ENCODE measurements at regions not wholly inside any gene's neighbourhood (a gene's known extent, or its start where the extent isn't known, plus 50 kb on each side); places are given as distances from the start of the nearest gene placed in this dataset.
"Not testable (repeated sequence)": the region's sequence is repeated elsewhere in the genome, so short reads cannot be mapped to it uniquely, and the experiment has no call there.

GRCh38 chr10:44564361-44564760 lies 179.5 kb upstream of the CXCL12 start:
- no peak for DNase-seq (ENCODE audit: insufficient read length, low spot score)
- FAIRE-seq = no peak

DNA sequence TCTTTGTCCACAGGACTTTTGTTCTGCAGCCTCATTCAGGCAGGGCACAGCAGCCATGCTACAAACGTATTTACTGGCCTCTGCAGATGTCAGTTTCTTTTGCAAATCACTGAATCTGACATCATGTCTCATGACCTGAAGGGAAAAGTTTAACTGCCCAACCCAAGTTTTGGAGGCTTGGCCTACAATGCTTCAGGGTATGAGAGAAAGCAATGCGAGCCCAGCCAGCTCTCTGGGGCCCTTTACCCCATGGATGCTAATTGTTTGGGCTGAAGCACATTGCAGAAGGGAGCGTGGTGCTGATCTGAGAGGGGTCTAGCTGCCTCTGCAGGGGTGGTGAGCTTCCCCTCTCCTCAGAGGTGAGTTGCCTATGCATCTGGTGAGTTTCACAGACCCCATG lies 179.9 kb upstream of the CXCL12 start:
- DNase-seq (ENCODE audit: insufficient read length, low spot score) = no peak
- FAIRE-seq = no peak

DNA sequence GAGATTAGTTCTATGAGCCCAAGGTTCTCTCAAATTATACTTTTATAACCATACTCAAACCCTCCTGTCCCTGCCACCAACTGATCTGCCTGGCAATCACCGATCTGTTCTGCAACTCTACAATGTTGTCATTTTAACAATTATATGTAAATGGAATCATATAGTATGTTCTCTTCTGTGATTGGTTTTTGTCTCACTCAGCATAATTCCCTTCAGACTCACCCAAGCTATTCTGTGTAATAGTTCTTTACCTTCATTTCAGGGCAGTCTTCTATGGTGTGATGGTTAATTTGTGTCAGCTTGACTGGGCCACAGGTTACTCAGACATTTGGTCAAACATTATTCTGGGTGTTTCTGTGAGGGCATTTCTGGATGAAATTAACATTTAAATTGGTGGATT lies 181.9 kb upstream of the CXCL12 start:
- no peak for DNase-seq (ENCODE audit: insufficient read length, low spot score)
- no peak for FAIRE-seq

GRCh38 chr10:44567471-44567870 lies 182.6 kb upstream of the CXCL12 start:
- no peak for DNase-seq (ENCODE audit: insufficient read length, low spot score)
- FAIRE-seq = no peak

DNA sequence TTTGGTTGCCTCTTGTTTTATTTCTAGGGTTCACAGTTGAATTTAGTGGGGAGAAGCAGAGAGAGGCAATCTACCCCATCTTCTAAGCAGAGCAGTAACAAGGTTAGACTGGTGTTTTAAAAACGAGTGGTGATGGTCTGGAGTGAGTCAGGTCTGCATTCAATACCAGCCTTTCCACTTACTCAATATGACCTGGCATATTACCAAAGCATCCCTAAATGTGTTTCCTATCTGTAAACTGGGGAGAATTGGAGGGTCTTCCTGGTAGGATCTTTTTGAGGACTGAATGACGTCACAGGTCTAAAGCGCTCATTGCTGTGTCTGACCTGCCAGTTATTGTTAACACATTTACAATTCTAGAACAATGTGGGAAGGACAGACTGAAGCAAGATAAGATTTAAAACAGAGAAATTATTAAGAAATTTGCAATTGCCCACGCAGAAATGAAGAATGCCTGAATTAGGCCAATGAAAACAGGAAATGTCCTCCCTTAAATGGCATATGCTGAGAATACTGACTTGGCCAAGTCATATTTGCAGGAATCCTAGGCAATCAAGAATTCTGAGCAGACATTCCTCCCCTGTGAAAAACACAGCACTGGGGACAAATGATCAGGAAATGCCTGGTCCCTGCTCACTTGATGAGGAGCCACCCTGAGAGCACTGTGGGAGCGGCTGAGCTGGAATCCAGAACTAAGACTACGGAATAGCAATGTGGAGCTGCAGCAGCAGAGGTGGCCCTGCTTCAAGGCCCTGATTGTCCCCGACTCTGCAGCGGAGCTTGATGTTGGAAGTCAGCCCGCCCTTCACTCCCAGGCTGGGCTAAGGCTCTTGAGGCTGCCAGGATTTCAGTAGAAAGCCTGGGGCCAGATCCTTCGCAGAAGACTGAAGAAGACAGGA lies 184.5 kb upstream of the CXCL12 start:
- peak; percentile 27 for DNase-seq (ENCODE audit: insufficient read length, low spot score)
- no peak for FAIRE-seq

DNA sequence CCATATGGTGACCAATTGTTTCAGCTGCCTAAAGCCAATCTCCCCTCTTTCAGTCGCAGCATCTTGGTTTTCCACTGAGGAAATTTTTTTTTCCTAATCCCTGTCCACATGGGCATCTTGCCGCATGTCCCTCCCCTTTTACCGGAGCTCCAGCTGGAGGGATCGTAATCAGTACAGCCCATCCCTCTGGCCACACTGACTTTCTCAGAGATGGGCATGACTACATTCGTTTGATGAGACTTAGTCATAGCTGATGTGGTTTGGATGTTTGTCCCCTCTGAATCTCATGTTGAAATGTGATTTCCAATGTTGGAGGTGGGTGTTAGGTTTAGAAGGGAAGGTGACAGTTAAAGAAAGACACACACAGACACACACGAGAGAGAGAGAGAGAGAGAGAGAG lies 186.8 kb upstream of the CXCL12 start:
- FAIRE-seq (no peak), DNase-seq (ENCODE audit: insufficient read length, low spot score) (no peak)

DNA sequence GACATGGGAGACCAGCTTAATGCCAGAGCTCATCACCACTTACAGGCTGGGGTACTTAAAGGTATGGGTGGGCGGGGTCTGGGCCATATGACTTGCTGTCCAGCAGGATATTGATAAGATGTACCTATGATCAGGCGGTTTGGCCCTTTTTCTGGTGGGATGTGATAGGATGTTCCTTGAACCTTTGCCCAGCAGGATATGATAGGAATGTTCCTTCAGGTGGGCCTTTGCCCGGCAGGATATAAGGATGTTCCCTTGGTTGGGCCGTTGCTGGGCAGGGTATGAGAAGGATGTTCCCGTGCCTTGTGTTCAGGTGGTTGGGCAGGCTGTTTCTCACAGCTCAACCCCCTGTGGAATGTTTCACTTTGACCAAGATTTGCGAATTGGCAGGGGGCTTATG lies 187.2 kb upstream of the CXCL12 start:
- DNase-seq (ENCODE audit: insufficient read length, low spot score) = no peak
- FAIRE-seq = no peak

DNA sequence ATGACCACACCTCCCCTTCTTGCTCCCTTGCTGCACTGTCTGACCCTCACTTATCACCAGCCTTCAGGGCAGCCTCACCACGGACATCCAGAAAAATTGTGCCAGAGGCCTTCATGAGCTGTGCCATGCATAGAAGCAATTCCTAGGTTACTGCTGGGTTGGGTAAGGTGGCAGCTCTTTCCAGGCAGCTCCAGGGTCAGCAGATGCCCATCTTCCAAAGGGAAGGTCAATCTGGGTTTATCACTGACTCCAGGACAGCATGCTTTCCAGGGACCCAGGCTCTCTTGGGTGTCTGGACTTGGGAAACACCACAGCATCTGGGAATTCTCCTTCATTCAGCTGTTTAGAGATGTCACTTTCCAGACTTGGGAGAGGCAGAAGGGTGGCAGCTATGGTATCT lies 188.9 kb upstream of the CXCL12 start:
- FAIRE-seq (no peak), DNase-seq (ENCODE audit: insufficient read length, low spot score) (no peak)

DNA sequence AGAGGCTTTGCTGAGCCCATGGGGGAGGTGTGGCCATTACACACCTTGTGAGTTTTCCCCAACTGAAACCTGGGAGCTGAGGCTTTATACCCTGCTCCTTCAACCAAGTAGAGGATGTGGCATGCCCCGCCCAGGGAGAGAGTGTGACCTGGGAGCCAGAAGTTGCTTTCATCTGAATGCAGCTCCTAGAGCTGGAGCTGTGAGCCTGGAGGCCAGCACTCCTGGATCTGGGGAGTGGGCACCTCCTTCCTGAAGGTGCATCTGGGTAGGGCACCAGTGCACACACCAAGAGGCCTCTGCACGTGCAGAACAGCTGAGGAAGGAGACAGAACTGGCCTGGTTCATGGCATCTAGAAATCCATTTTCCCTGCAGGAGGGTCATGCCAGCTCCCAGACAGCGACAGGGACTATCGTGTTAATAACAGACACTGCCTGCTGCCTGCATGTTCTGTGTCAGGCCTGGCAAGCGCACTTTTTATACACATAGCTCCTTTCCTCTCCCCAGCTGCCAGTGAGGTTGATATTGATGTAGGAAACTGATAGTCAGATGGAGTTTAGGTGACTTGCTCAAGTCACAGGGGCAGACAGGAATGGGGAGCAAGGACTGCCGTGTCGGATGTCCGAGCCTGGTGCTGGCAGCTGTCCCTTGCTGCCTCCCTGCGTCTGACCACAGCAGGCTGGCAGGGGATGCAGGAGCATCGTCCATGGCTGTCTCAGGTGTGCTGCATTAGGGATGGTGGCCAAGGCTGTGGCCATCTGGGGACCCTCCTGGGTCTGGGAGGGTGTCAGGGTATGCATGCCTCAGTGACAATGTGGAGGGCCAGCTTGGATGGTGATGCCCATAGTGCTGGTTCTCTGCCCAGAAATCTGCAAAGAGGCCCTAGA lies 189.9 kb upstream of the CXCL12 start:
- FAIRE-seq = no peak
- no peak for DNase-seq (ENCODE audit: insufficient read length, low spot score)

- no peak for FAIRE-seq
- DNase-seq (ENCODE audit: insufficient read length, low spot score) = no peak
Measured at GRCh38 chr10:44575601-44576380, 190.9 kb upstream of the CXCL12 start.

DNA sequence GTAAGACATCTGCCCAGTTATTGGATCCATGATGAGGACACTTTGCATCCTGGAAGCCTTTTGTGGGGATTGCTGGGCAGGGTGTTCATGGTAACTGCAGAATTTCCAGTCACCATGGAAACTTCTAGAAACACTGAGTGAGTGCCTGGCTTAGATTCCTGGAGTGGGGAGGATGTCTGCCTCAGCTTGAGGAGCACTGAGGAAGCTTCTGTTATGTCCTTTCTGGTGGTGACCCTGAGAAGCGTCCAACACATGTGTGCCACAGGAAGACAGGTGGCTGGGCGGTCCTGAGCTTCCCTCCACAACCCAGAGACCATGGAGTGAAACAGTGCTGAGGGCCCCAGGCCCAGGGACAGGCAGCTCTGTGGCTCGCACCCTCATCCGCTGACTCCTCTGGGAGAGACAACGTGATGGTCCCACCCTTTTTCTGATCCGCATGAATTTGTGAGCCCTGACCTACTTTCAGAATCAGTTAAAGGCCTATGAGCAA lies 191.8 kb upstream of the CXCL12 start:
- DNase-seq (ENCODE audit: insufficient read length, low spot score) (no peak), FAIRE-seq (no peak)

GRCh38 chr10:44577533-44577932 lies 192.6 kb upstream of the CXCL12 start:
- DNase-seq (ENCODE audit: insufficient read length, low spot score) = no peak
- peak; percentile 4 for FAIRE-seq

DNA sequence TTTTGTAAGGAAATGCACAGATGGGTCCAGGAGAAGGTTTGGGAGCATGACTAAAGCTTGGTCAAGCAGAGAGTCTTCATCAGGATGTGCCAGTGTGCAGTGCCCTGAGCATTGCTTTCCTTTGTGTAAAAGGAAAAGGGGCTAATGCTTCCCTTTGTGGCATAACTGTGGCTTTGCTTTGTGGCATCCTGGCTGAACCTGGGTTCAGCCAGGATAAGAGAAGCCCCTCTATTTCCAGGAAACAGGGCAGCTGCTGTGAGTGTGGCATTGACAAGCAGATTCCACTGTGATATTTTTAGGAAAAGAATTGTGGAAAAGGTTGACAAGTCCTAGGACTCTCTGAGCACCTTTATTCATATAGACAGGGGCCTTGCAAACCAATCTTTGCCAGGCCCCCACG lies 193.4 kb upstream of the CXCL12 start:
- FAIRE-seq (no peak), DNase-seq (ENCODE audit: insufficient read length, low spot score) (no peak)

GRCh38 chr10:44578963-44579362 lies 194.1 kb upstream of the CXCL12 start:
- FAIRE-seq; DNase-seq (ENCODE audit: insufficient read length, low spot score): not testable (repeated sequence)

- FAIRE-seq = no peak
- no peak for DNase-seq (ENCODE audit: insufficient read length, low spot score)
Measured at GRCh38 chr10:44581996-44582395, 197.1 kb upstream of the CXCL12 start.

DNA sequence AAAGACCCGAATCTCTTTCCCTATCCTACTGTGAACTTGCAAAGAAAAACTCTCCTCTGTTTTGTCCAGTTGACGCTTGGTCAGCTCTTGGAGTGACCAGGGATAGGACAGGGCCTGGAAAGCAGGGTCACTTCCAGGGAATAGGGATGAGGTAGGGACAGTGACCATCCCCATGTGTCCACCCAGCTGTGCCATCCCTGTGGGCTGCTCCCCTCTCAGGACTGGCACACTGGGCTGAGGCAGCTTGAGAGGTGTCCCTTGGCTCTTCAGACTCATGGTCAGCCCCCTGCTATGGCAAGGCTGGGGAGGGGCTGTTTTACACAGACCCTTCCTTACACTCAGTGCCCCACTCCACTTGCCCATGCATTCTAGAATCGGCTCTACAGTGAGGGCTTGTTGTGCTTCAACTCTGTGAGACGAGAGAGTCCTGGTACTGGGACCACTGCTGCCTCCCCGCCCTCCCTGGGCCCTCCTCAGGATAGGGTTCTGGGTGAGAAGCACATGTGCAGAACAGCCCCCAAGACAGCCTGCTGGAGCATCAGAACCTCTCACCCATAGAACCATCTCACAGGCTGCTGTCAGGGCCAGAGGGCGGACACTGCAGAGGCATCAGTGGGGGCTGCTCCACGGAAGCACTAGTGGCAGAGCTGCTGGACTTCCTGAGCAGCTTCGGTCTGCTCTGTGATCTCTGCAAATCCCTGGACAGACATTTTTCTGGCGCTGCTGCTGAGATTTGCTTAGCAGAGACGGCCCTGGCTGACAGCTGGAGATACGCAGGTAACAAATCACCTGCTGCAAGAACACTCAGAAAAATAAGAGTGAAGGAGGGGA lies 202.8 kb upstream of the CXCL12 start:
- no peak for DNase-seq (ENCODE audit: insufficient read length, low spot score)
- no peak for FAIRE-seq

GRCh38 chr10:44589181-44589943 lies 204.5 kb upstream of the CXCL12 start:
- no peak for FAIRE-seq

DNA sequence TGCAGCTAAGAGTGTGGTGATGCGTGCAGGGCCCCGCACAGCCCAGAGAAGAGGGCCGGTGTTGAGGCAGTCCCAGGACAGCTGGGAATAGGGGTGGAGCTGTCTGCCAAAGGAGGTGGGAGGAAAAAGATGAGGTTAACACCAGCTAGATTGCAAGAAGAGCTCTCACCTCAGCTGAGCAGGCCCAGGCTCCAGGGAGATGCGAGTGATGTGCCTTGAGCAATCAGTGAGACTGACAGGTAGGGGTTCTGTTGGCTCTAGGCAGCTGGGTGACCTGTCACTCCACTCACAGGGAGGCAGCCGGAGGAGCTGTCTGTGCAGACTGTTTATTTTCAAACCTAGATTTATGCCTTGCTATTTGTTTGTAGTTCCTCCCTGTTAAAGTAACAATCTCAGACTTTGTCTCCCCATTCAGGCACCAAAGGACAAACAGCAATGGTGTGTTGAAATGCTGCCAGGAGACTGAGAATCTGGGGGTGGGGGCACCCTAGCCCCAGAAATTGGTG lies 205.1 kb upstream of the CXCL12 start:
- FAIRE-seq (no peak), DNase-seq (ENCODE audit: insufficient read length, low spot score) (no peak)

More at GRCh38 chr10:44589181-44589943, 204.5 kb upstream of the CXCL12 start:
- no peak for DNase-seq (ENCODE audit: insufficient read length, low spot score)

GRCh38 chr10:44591911-44592310 lies 207.0 kb upstream of the CXCL12 start:
- FAIRE-seq = no peak
- DNase-seq (ENCODE audit: insufficient read length, low spot score) = no peak
